ENCODE measurements at regions not wholly inside any gene's neighbourhood (a gene's known extent, or its start where the extent isn't known, plus 50 kb on each side); places are given as distances from the start of the nearest gene placed in this dataset.

- DNase-seq (ENCODE audit: extremely low spot score) = no peak
- POLR2A ChIA-PET = no interaction called here
- CTCF ChIA-PET = interaction anchor here (1.3 kb wide), 1 partner anchor 19 kb away, joined by 3 read pairs; no protein-coding TSS in a partner anchor
- TF ChIP-seq, protein P1, sequence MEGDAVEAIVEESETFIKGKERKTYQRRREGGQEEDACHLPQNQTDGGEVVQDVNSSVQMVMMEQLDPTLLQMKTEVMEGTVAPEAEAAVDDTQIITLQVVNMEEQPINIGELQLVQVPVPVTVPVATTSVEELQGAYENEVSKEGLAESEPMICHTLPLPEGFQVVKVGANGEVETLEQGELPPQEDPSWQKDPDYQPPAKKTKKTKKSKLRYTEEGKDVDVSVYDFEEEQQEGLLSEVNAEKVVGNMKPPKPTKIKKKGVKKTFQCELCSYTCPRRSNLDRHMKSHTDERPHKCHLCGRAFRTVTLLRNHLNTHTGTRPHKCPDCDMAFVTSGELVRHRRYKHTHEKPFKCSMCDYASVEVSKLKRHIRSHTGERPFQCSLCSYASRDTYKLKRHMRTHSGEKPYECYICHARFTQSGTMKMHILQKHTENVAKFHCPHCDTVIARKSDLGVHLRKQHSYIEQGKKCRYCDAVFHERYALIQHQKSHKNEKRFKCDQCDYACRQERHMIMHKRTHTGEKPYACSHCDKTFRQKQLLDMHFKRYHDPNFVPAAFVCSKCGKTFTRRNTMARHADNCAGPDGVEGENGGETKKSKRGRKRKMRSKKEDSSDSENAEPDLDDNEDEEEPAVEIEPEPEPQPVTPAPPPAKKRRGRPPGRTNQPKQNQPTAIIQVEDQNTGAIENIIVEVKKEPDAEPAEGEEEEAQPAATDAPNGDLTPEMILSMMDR (IDR thresholded peaks at IDR 0.05; ENCODE audit: control extremely low read depth, extremely low read depth, low read depth, missing control alignments) = no peak
Measured at GRCh38 chr13:84951128-84951527, 848.1 kb downstream of the SLITRK6 start.

- POLR2A ChIA-PET = no interaction called here
- CTCF ChIA-PET = interaction anchor here (1.8 kb wide), 1 partner anchor 13 kb away, joined by 3 read pairs; no protein-coding TSS in a partner anchor
Measured at GRCh38 chr13:84946192-84946591, 853.0 kb downstream of the SLITRK6 start.

DNA sequence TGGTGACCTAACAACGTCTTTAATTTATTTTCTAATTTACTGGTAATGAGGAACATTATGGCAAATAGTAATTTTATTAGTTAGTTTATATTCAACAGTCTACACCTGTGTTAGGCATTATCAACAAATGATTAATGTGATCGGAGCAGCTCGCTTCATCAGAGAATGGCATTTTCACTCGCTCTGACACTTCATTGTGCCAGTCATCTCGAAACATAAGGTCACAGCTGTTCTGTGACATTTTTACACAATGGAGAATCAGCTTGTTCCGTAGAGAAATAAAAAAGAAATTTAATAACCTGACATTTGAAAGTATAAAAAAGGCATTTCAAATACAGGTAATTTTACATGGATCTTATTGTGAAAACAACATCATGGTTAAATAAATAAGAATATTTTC lies 858.4 kb downstream of the SLITRK6 start:
- DNase-seq (ENCODE audit: extremely low spot score) = no peak
- TF ChIP-seq, protein P1 (IDR thresholded peaks at IDR 0.05; ENCODE audit: control extremely low read depth, extremely low read depth, low read depth, missing control alignments) = no peak
- ChIA-PET CTCF (interaction anchor here (1.2 kb wide), 1 partner anchor 9 kb away, joined by 3 read pairs; no protein-coding TSS in a partner anchor), POLR2A (no interaction called here)

More at GRCh38 chr13:84946192-84946591, 853.0 kb downstream of the SLITRK6 start:
- no peak for DNase-seq (ENCODE audit: extremely low spot score)
- TF ChIP-seq, protein P1 (IDR thresholded peaks at IDR 0.05; ENCODE audit: control extremely low read depth, extremely low read depth, low read depth, missing control alignments) = no peak

DNA sequence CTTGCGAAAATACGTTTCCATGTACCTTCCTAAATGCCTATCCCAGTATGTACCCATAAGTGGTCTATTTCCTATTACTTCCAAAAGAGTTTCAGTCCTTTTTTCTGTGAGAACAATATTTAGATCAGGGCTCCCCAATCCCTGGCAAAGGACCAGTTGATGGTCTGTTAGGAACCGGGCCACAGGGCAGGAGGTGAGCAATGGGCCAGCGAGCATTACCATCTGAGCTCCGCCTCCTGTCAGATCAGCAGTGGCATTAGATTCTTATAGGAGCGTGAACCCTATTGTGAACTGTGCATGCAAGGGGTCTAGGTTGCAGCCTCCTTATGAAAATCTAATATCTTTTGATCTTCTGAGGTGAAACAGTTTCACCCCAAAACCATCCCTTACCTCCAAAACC lies 859.1 kb downstream of the SLITRK6 start:
- TF ChIP-seq, protein P1 (IDR thresholded peaks at IDR 0.05; ENCODE audit: control extremely low read depth, extremely low read depth, low read depth, missing control alignments) = no peak
- ChIA-PET POLR2A (no interaction called here), CTCF (interaction anchor here (1.2 kb wide), 1 partner anchor 10 kb away, joined by 3 read pairs; no protein-coding TSS in a partner anchor)
- no peak for DNase-seq (ENCODE audit: extremely low spot score)

DNA sequence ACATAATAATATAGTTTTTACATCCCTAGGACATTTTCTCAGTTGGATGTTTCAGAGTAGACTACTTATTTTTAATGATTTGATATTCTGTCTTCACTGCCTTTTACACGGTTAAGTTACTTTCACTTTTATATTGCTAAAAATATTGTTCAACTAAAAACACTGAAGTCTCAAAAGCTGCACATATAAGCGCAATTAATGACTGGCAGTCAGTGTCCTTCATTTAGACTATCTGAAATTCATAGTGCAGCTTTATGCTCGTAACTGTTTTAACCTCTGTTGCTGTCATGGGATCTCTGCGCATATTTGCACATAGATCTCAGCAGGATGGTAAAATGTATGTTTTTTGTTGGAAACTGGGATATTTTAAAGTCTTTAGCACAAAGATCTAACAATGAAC lies 864.3 kb downstream of the SLITRK6 start:
- TF ChIP-seq, protein P1 (IDR thresholded peaks at IDR 0.05; ENCODE audit: control extremely low read depth, extremely low read depth, low read depth, missing control alignments) = no peak
- POLR2A ChIA-PET = no interaction called here
- no peak for DNase-seq (ENCODE audit: extremely low spot score)
- CTCF ChIA-PET = no interaction called here

DNA sequence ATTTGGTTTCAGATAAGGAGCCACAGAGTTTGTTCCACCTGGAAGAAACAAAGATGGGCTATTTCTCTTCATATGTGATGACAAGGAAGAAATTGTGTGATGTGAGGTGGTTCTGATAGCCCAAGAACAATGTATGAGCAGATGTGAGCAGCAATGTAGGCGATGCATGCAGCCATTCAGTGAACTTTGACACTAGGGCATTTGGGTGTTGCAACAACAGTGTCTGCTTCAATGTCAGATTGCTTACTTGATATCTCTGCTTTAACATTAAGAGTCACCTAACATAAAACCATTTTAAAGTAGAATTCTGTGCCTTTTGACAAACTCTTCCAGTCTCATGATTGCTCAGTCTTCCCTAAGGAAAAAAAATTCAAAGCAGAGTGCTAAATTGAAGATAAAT lies 865.4 kb downstream of the SLITRK6 start:
- no peak for DNase-seq (ENCODE audit: extremely low spot score)
- ChIA-PET CTCF (no interaction called here), POLR2A (no interaction called here)
- TF ChIP-seq, protein P1 (IDR thresholded peaks at IDR 0.05; ENCODE audit: control extremely low read depth, extremely low read depth, low read depth, missing control alignments) = no peak

DNA sequence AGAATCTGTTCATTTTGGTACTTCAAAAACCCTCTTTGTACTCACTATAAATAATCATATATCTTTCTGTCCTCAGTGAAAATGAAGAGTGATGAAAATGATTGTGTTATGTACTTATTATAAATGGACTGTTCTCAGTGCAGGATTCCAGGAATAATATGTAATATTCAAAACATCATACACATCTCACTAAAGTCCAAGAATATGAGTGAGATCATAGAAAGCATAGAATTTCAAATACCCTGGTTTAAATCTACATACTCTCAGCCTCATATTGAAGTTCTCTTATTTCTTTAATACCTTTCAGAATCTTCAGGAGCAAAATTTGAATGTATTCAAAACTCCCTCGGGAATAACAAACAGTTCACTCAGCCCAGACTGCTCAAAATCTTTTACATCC lies 868.0 kb downstream of the SLITRK6 start:
- POLR2A ChIA-PET = no interaction called here
- TF ChIP-seq, protein P1 (IDR thresholded peaks at IDR 0.05; ENCODE audit: control extremely low read depth, extremely low read depth, low read depth, missing control alignments) = no peak
- CTCF ChIA-PET = no interaction called here
- DNase-seq (ENCODE audit: extremely low spot score) = no peak

All from GM10248 (cell line).